Prostate gland (tissue), 2 donors: ENCODE measurements at regions not wholly inside any gene's neighbourhood (a gene's known extent, or its start where the extent isn't known, plus 50 kb on each side); places are given as distances from the start of the nearest gene placed in this dataset.

Experiments
- CTCF ChIP-seq, 4 experiments: fragments of 200-600 bp in 2 of 4; fragments of 450-650 bp in 2 of 4; sonication (generic) in 2 of 4; IDR thresholded peaks; 1 replicate in 3 of 4; 2 replicates in 1 of 4; pipeline ENCODE4 v1.5.1; 2016 to 2019; ENCODE audit warnings: antibody characterized with exemption in 4 of 4, mild to moderate bottlenecking in 2 of 4, moderate library complexity in 2 of 4
- POLR2A ChIP-seq: fragments of 450-650 bp; IDR thresholded peaks from one replicate; pipeline ENCODE4 v1.6.1; 2016; ENCODE audit warnings: antibody characterized with exemption, mild to moderate bottlenecking

GRCh38 chr18:6666012-6666685 is 63.4 kb upstream of the ARHGAP28 start:
- TF ChIP-seq POLR2A (no peak), CTCF (IDR thresholded peaks at IDR 0.05) (no peak)
